ENCODE measurements at regions not wholly inside any gene's neighbourhood (a gene's known extent, or its start where the extent isn't known, plus 50 kb on each side); places are given as distances from the start of the nearest gene placed in this dataset.

- H3K9me3 ChIP-seq (ENCODE audit: control insufficient read depth in 4 of 4, low read length in 3 of 4): peaks cover 0 to 1% (median 0%) of the 10 kb centered on the region in 4 donors
- WGBS: 97% methylated on average over 2 of the region's 2 CpGs
- no peak overlapping the region for H3K27ac ChIP-seq (ENCODE audit: low read depth in 1 of 2, low read length in 2 of 2)
- no peak overlapping the region for H3K4me3 ChIP-seq (ENCODE audit: low read depth in 1 of 3, low read length in 3 of 3)
- no peak for DNase-seq (ENCODE audit: low spot score)
- no peaks in the 10 kb centered on the region for H3K36me3 ChIP-seq (ENCODE audit: control insufficient read depth in 4 of 4, insufficient read depth in 3 of 4, low read depth in 1 of 4, low read length in 3 of 4)
- no peak for TF ChIP-seq FOXA2 (IDR thresholded peaks at IDR 0.05)
- TF ChIP-seq JUND (IDR thresholded peaks at IDR 0.05): no peak
- TF ChIP-seq TAF1 (conservative IDR thresholded peaks at IDR 0.05): no peak
- TF ChIP-seq YY1 (IDR thresholded peaks at IDR 0.05): no peak
- no peak for TF ChIP-seq REST (IDR thresholded peaks at IDR 0.05)
- no peak for TF ChIP-seq EGR1 (IDR thresholded peaks at IDR 0.05; ENCODE audit: low read depth in 2 of 2)
- no peak for TF ChIP-seq GABPA (IDR thresholded peaks at IDR 0.05 in 1 of 2, conservative IDR thresholded peaks at IDR 0.05 in 1 of 2)
- no peak overlapping the region for H3K9ac ChIP-seq (ENCODE audit: low read depth in 1 of 2, low read length in 2 of 2)
- H3K27me3 ChIP-seq (ENCODE audit: control insufficient read depth in 4 of 4, insufficient read depth in 4 of 4, low read length in 3 of 4): no peaks in the 10 kb centered on the region
- H3K4me1 ChIP-seq (ENCODE audit: control insufficient read depth in 4 of 4, insufficient read depth in 4 of 4, low read length in 3 of 4): peaks cover 0 to 8% (median under 1%) of the 10 kb centered on the region in 4 donors
These were observed 590.7 kb downstream of the ADCYAP1 start for GRCh38 chr18:1495387-1495786.

GRCh38 chr18:1496096-1496495 is 591.4 kb downstream of the ADCYAP1 start:
- Histone ChIP-seq H3K27ac (ENCODE audit: low read depth in 1 of 2, low read length in 2 of 2) (no peak overlapping the region), H3K36me3 (ENCODE audit: control insufficient read depth in 4 of 4, insufficient read depth in 3 of 4, low read depth in 1 of 4, low read length in 3 of 4) (no peaks in the 10 kb centered on the region), H3K27me3 (ENCODE audit: control insufficient read depth in 4 of 4, insufficient read depth in 4 of 4, low read length in 3 of 4) (no peaks in the 10 kb centered on the region), H3K9ac (ENCODE audit: low read depth in 1 of 2, low read length in 2 of 2) (no peak overlapping the region), H3K9me3 (ENCODE audit: control insufficient read depth in 4 of 4, low read length in 3 of 4) (peaks cover 0 to 1% (median 0%) of the 10 kb centered on the region in 4 donors), H3K4me3 (ENCODE audit: low read depth in 1 of 3, low read length in 3 of 3) (no peak overlapping the region), H3K4me1 (ENCODE audit: control insufficient read depth in 4 of 4, insufficient read depth in 4 of 4, low read length in 3 of 4) (peaks cover 0 to 12% (median 3%) of the 10 kb centered on the region in 4 donors)
- DNase-seq (ENCODE audit: low spot score): no peak
- WGBS: 81% methylated on average over 4 of the region's 4 CpGs
- TF ChIP-seq JUND (IDR thresholded peaks at IDR 0.05) (no peak), GABPA (IDR thresholded peaks at IDR 0.05 in 1 of 2, conservative IDR thresholded peaks at IDR 0.05 in 1 of 2) (no peak), FOXA2 (IDR thresholded peaks at IDR 0.05) (no peak), EGR1 (IDR thresholded peaks at IDR 0.05; ENCODE audit: low read depth in 2 of 2) (no peak), RAD21 (IDR thresholded peaks at IDR 0.05) (no peak), RXRA (IDR thresholded peaks at IDR 0.05) (no peak), SP1 (IDR thresholded peaks at IDR 0.05) (no peak), MAX (IDR thresholded peaks at IDR 0.05) (no peak), REST (IDR thresholded peaks at IDR 0.05) (no peak)
- TF ChIP-seq, protein P1, sequence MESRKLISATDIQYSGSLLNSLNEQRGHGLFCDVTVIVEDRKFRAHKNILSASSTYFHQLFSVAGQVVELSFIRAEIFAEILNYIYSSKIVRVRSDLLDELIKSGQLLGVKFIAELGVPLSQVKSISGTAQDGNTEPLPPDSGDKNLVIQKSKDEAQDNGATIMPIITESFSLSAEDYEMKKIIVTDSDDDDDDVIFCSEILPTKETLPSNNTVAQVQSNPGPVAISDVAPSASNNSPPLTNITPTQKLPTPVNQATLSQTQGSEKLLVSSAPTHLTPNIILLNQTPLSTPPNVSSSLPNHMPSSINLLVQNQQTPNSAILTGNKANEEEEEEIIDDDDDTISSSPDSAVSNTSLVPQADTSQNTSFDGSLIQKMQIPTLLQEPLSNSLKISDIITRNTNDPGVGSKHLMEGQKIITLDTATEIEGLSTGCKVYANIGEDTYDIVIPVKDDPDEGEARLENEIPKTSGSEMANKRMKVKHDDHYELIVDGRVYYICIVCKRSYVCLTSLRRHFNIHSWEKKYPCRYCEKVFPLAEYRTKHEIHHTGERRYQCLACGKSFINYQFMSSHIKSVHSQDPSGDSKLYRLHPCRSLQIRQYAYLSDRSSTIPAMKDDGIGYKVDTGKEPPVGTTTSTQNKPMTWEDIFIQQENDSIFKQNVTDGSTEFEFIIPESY (IDR thresholded peaks at IDR 0.05): no peak
